ENCODE measurements at regions not wholly inside any gene's neighbourhood (a gene's known extent, or its start where the extent isn't known, plus 50 kb on each side); places are given as distances from the start of the nearest gene placed in this dataset.

- H4K91ac ChIP-seq (ENCODE audit: low read depth, low read length, poor library complexity) = no peak overlapping the region
- H3K27me3 ChIP-seq (ENCODE audit: control insufficient read depth in 3 of 3, insufficient read depth in 3 of 3, low read depth in 1 of 3, low read length in 3 of 3) = peaks cover 0 to 7% (median 2%) of the 10 kb centered on the region in 3 experiments
- H2BK120ac ChIP-seq (ENCODE audit: low read depth, low read length) = no peak overlapping the region
- H3K36me3 ChIP-seq (replicated peaks in 1 of 2; ENCODE audit: control insufficient read depth in 2 of 2, insufficient read depth in 2 of 2, low read length in 2 of 2) = no peaks in the 10 kb centered on the region
- no peak overlapping the region for H3K4me2 ChIP-seq (ENCODE audit: insufficient read depth, low read length, poor library complexity, severe bottlenecking)
- H2AK5ac ChIP-seq (ENCODE audit: low read depth, low read length) = no peak overlapping the region
- no peak overlapping the region for H2AFZ ChIP-seq (ENCODE audit: low read length)
- H3K4me1 ChIP-seq (ENCODE audit: control insufficient read depth in 2 of 2, insufficient read depth in 1 of 2, low read depth in 1 of 2, low read length in 2 of 2) = no peaks in the 10 kb centered on the region
- H3K27ac ChIP-seq (replicated peaks; ENCODE audit: low read length) = no peak overlapping the region
- H3K79me1 ChIP-seq (ENCODE audit: low read depth, low read length) = no peaks in the 10 kb centered on the region
- H2BK15ac ChIP-seq (ENCODE audit: low read length) = no peak overlapping the region
- H3K4ac ChIP-seq (ENCODE audit: low read length) = no peak overlapping the region
- no peak overlapping the region for H2BK12ac ChIP-seq (ENCODE audit: low read length)
- WGBS, 2 donors (ENCODE audit: extremely low coverage in 2 of 2, insufficient read length in 2 of 2, insufficient replicate concordance in 1 of 2) = no CpG with 5 or more reads among the region's 2 CpGs
- H3K18ac ChIP-seq (ENCODE audit: low read length) = no peak overlapping the region
- no peaks in the 10 kb centered on the region for H3K9me3 ChIP-seq (replicated peaks in 1 of 2; ENCODE audit: control insufficient read depth in 2 of 2, insufficient read depth in 1 of 2, low read depth in 1 of 2, low read length in 2 of 2)
- H3K23ac ChIP-seq (ENCODE audit: low read depth, low read length, poor library complexity) = no peak overlapping the region
- H4K8ac ChIP-seq (ENCODE audit: low read depth, low read length) = no peak overlapping the region
- no peak overlapping the region for H2BK5ac ChIP-seq (ENCODE audit: low read length)
- DNase-seq (ENCODE audit: low spot score) = no peak
- no peak overlapping the region for H3K4me3 ChIP-seq (ENCODE audit: low read length in 2 of 2)
- no peak overlapping the region for H3K14ac ChIP-seq (ENCODE audit: low read length)
- no peak overlapping the region for H3K9ac ChIP-seq (ENCODE audit: low read depth, low read length, poor library complexity)
Measured at GRCh38 chr7:27464970-27465369, 197.7 kb downstream of the HIBADH start.

DNA sequence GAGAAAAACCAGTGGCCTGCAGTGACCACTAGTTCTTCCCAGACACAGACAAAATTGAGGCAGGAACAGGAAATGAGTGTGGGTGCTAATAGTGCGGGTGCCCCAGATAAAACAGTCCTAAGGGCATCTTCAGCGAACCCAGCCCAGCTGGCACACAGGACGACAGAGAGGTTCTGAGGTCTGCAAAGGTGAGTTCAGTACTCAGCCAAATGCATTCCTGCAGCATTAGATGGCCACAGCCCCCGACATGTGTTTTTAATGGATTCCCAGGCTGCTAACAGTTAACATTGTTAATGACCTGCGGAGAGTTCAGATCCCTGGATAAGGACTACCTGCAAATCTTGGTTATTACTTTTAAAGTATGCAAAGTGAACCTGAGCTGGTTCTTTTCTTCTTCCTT is 196.0 kb downstream of the HIBADH start:
- Histone ChIP-seq H3K9ac (ENCODE audit: low read depth, low read length, poor library complexity) (no peak overlapping the region), H3K4me1 (ENCODE audit: control insufficient read depth in 2 of 2, insufficient read depth in 1 of 2, low read depth in 1 of 2, low read length in 2 of 2) (no peaks in the 10 kb centered on the region), H3K18ac (ENCODE audit: low read length) (no peak overlapping the region), H3K9me3 (replicated peaks in 1 of 2; ENCODE audit: control insufficient read depth in 2 of 2, insufficient read depth in 1 of 2, low read depth in 1 of 2, low read length in 2 of 2) (no peaks in the 10 kb centered on the region), H3K4ac (ENCODE audit: low read length) (no peak overlapping the region), H2BK120ac (ENCODE audit: low read depth, low read length) (no peak overlapping the region), H2BK5ac (ENCODE audit: low read length) (no peak overlapping the region), H3K27me3 (ENCODE audit: control insufficient read depth in 3 of 3, insufficient read depth in 3 of 3, low read depth in 1 of 3, low read length in 3 of 3) (peaks cover 0 to 7% (median 2%) of the 10 kb centered on the region in 3 experiments), H3K4me3 (ENCODE audit: low read length in 2 of 2) (no peak overlapping the region), H3K36me3 (replicated peaks in 1 of 2; ENCODE audit: control insufficient read depth in 2 of 2, insufficient read depth in 2 of 2, low read length in 2 of 2) (no peaks in the 10 kb centered on the region), H2AFZ (ENCODE audit: low read length) (no peak overlapping the region), H3K23ac (ENCODE audit: low read depth, low read length, poor library complexity) (no peak overlapping the region), H3K4me2 (ENCODE audit: insufficient read depth, low read length, poor library complexity, severe bottlenecking) (no peak overlapping the region), H2AK5ac (ENCODE audit: low read depth, low read length) (no peak overlapping the region), H3K79me1 (ENCODE audit: low read depth, low read length) (no peaks in the 10 kb centered on the region), H3K14ac (ENCODE audit: low read length) (no peak overlapping the region), H4K91ac (ENCODE audit: low read depth, low read length, poor library complexity) (no peak overlapping the region), H4K8ac (ENCODE audit: low read depth, low read length) (no peak overlapping the region), H2BK12ac (ENCODE audit: low read length) (no peak overlapping the region), H2BK15ac (ENCODE audit: low read length) (no peak overlapping the region), H3K27ac (replicated peaks; ENCODE audit: low read length) (no peak overlapping the region)
- DNase-seq (ENCODE audit: low spot score) = no peak
- no CpG with 5 or more reads among the region's 5 CpGs for WGBS, 2 donors (ENCODE audit: extremely low coverage in 2 of 2, insufficient read length in 2 of 2, insufficient replicate concordance in 1 of 2)

- Histone ChIP-seq H2BK120ac (ENCODE audit: low read depth, low read length) (no peak overlapping the region), H3K23ac (ENCODE audit: low read depth, low read length, poor library complexity) (no peak overlapping the region), H3K9ac (ENCODE audit: low read depth, low read length, poor library complexity) (no peak overlapping the region), H4K8ac (ENCODE audit: low read depth, low read length) (no peak overlapping the region), H3K4ac (ENCODE audit: low read length) (no peak overlapping the region), H3K18ac (ENCODE audit: low read length) (no peak overlapping the region), H3K9me3 (replicated peaks in 1 of 2; ENCODE audit: control insufficient read depth in 2 of 2, insufficient read depth in 1 of 2, low read depth in 1 of 2, low read length in 2 of 2) (no peaks in the 10 kb centered on the region), H2BK15ac (ENCODE audit: low read length) (no peak overlapping the region), H3K14ac (ENCODE audit: low read length) (no peak overlapping the region), H3K4me1 (ENCODE audit: control insufficient read depth in 2 of 2, insufficient read depth in 1 of 2, low read depth in 1 of 2, low read length in 2 of 2) (peaks cover 0 to 1% of the 10 kb centered on the region in 2 donors), H2AFZ (ENCODE audit: low read length) (no peak overlapping the region), H2BK5ac (ENCODE audit: low read length) (no peak overlapping the region), H3K4me3 (ENCODE audit: low read length in 2 of 2) (no peak overlapping the region), H3K79me1 (ENCODE audit: low read depth, low read length) (no peaks in the 10 kb centered on the region), H2AK5ac (ENCODE audit: low read depth, low read length) (no peak overlapping the region), H3K36me3 (replicated peaks in 1 of 2; ENCODE audit: control insufficient read depth in 2 of 2, insufficient read depth in 2 of 2, low read length in 2 of 2) (no peaks in the 10 kb centered on the region), H3K27ac (replicated peaks; ENCODE audit: low read length) (no peak overlapping the region), H4K91ac (ENCODE audit: low read depth, low read length, poor library complexity) (no peak overlapping the region), H3K4me2 (ENCODE audit: insufficient read depth, low read length, poor library complexity, severe bottlenecking) (no peak overlapping the region), H2BK12ac (ENCODE audit: low read length) (no peak overlapping the region), H3K27me3 (ENCODE audit: control insufficient read depth in 3 of 3, insufficient read depth in 3 of 3, low read depth in 1 of 3, low read length in 3 of 3) (peaks cover 0 to 4% (median 2%) of the 10 kb centered on the region in 3 experiments)
- no peak for DNase-seq (ENCODE audit: low spot score)
- no CpG with 5 or more reads among the region's 4 CpGs for WGBS, 2 donors (ENCODE audit: extremely low coverage in 2 of 2, insufficient read length in 2 of 2, insufficient replicate concordance in 1 of 2)
Measured at GRCh38 chr7:27472043-27472442, 190.6 kb downstream of the HIBADH start.

All from neuronal stem cell (in vitro differentiated cells).